ENCODE measurements at regions not wholly inside any gene's neighbourhood (a gene's known extent, or its start where the extent isn't known, plus 50 kb on each side); places are given as distances from the start of the nearest gene placed in this dataset.

DNA sequence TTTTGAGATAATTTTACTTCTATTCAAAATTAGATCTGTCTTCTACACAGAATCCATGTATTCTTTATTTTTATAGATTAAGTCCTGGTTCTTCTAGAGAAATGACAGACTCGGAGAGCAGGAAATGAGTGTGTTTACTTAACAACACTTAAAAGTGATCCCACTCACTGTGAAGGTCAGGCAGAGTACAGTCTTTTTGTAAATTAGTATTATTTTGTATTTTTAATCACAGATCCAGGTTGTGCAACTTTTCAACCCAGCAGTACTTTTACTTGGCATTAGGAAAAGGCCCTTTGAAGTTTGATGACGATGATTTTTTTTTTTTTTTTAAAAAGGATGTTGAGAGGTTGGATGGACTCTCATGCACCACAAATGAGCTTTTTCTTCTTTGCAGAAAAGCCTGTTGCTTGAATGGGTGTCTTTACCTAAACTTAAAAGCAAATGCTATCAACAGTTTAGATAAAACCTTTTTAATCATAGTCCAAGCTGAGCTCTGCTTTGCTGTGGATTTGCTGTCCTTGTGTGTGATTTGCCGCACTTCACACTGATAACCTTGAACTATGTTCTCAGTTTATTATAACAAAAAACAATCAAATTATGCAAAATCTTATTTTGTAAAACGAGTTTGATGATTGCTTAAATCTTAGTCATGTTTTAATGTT lies 114.1 kb downstream of the MXRA5 start:
- TF ChIP-seq, protein P1, sequence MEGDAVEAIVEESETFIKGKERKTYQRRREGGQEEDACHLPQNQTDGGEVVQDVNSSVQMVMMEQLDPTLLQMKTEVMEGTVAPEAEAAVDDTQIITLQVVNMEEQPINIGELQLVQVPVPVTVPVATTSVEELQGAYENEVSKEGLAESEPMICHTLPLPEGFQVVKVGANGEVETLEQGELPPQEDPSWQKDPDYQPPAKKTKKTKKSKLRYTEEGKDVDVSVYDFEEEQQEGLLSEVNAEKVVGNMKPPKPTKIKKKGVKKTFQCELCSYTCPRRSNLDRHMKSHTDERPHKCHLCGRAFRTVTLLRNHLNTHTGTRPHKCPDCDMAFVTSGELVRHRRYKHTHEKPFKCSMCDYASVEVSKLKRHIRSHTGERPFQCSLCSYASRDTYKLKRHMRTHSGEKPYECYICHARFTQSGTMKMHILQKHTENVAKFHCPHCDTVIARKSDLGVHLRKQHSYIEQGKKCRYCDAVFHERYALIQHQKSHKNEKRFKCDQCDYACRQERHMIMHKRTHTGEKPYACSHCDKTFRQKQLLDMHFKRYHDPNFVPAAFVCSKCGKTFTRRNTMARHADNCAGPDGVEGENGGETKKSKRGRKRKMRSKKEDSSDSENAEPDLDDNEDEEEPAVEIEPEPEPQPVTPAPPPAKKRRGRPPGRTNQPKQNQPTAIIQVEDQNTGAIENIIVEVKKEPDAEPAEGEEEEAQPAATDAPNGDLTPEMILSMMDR (IDR thresholded peaks at IDR 0.05; ENCODE audit: control extremely low read depth, extremely low read depth, low read depth, missing control alignments): no peak
- no peak for DNase-seq (ENCODE audit: extremely low spot score)
- ChIA-PET POLR2A (no interaction called here), CTCF (no interaction called here)

DNA sequence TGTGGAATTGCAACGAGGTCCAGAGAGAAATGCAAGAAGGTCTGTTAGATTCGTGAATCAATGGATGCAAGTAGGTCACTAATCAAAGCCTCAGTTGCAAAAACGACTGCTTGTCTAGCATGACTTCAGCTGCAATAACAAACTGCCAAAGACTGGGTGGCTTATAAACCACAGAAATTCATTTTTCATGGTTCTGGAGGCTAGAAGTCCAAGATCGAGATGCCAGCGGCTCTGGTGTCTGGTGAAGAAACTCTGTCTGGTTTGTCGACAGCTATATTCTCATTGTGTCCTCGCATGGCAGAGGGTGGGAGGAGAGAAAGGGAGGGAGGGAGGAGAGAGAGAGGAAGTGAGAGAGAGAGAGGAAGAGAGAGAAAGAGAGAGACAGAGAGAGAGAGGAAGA lies 114.7 kb downstream of the MXRA5 start:
- POLR2A ChIA-PET: no interaction called here
- no peak for DNase-seq (ENCODE audit: extremely low spot score)

DNA sequence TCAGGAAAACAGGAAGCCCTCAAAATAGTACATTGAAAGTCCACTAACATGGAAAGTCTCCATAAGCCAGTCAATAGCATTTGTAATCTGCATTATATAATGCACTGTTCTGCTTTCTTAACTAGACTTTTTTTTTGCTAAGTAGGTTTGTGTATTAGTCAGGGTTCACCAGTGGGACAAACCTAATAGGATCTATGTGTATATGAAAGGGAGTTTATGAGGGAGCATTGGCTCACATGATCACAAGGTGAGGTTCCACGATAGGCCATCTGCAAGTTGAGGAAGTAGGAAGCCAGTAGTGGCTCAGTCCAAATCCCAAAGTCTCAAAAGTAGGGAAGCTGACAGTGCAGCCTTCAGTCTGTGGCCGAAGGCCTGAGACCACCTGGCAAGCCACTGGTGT lies 116.0 kb downstream of the MXRA5 start:
- ChIA-PET POLR2A (no interaction called here), CTCF (no interaction called here)
- DNase-seq (ENCODE audit: extremely low spot score): no peak
- TF ChIP-seq, protein P1 (IDR thresholded peaks at IDR 0.05; ENCODE audit: control extremely low read depth, extremely low read depth, low read depth, missing control alignments): no peak

More for the DNA sequence above, 114.7 kb downstream of the MXRA5 start:
- CTCF ChIA-PET: no interaction called here
- TF ChIP-seq, protein P1 (IDR thresholded peaks at IDR 0.05; ENCODE audit: control extremely low read depth, extremely low read depth, low read depth, missing control alignments): no peak

- ChIA-PET POLR2A (no interaction called here), CTCF (no interaction called here)
- TF ChIP-seq, protein P1 (IDR thresholded peaks at IDR 0.05; ENCODE audit: control extremely low read depth, extremely low read depth, low read depth, missing control alignments): no peak
- no peak for DNase-seq (ENCODE audit: extremely low spot score)
Measured at GRCh38 chrX:3227526-3227925, 118.9 kb downstream of the MXRA5 start.

- ChIA-PET POLR2A (no interaction called here), CTCF (no interaction called here)
- no peak for DNase-seq (ENCODE audit: extremely low spot score)
- TF ChIP-seq, protein P1 (IDR thresholded peaks at IDR 0.05; ENCODE audit: control extremely low read depth, extremely low read depth, low read depth, missing control alignments): no peak
Measured at GRCh38 chrX:3226087-3226486, 120.4 kb downstream of the MXRA5 start.

DNA sequence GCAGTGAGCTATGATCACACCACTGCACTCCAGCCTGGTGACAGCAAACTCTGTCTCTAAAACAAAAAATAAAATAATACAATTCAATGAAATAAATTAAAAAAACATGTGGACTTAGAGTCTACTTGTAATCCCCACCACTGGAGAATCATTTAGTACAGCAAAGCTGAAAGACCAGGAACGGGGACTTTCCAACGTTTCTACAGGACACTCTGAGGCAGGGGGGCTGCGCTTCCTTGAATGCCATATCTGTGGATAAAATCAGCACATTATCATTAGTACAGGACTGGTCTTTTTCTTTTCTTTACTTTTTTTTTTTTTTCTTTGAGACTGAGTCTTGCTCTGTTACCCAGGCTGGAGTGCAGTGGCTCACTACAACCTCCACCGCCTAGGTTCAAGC lies 124.8 kb downstream of the MXRA5 start:
- ChIA-PET POLR2A (no interaction called here), CTCF (no interaction called here)
- TF ChIP-seq, protein P1 (IDR thresholded peaks at IDR 0.05; ENCODE audit: control extremely low read depth, extremely low read depth, low read depth, missing control alignments): no peak
- no peak for DNase-seq (ENCODE audit: extremely low spot score)

DNA sequence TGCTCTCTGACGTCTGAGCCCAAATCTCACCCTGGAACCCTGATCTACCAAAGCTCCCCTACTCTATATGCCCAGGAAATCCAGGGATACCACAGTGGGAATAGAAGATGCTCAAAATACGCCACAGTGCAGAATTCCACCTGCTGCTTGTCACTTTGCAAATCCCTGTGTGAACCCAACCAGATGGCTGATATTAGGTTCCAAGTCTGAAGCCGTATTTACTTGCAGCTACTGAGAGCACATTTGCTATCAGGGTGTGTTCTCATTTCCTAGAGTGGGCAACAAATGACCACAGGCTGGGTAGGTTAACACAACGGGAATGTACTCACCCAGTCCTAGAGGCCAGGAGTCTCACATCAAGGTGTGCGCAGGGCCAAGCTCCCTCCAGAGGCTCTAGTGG lies 126.8 kb downstream of the MXRA5 start:
- POLR2A ChIA-PET: no interaction called here
- CTCF ChIA-PET: no interaction called here
- no peak for DNase-seq (ENCODE audit: extremely low spot score)
- TF ChIP-seq, protein P1 (IDR thresholded peaks at IDR 0.05; ENCODE audit: control extremely low read depth, extremely low read depth, low read depth, missing control alignments): no peak
